Esophagus squamous epithelium (tissue), 4 donors: ENCODE measurements at regions not wholly inside any gene's neighbourhood (a gene's known extent, or its start where the extent isn't known, plus 50 kb on each side); places are given as distances from the start of the nearest gene placed in this dataset.

ENCODE experiments used
- CTCF ChIP-seq, 6 experiments: fragments of 450-650 bp in 4 of 6; fragments of 200-600 bp in 2 of 6; sonication (generic) in 2 of 6; IDR thresholded peaks; one replicate each; pipeline ENCODE4 v1.5.1; 2016 to 2019; ENCODE audit warnings: antibody characterized with exemption in 6 of 6, mild to moderate bottlenecking in 4 of 6, moderate library complexity in 4 of 6
- POLR2A ChIP-seq, 4 donors: fragments of 450-650 bp; IDR thresholded peaks; one replicate each; pipeline ENCODE4 v1.6.1; 2017; ENCODE audit warnings: antibody characterized with exemption in 4 of 4, mild to moderate bottlenecking in 4 of 4, moderate library complexity in 3 of 4

- TF ChIP-seq CTCF (IDR thresholded peaks at IDR 0.05) (no peak), POLR2A (IDR thresholded peaks at IDR 0.05) (no peak)
Observed at GRCh38 chr4:14257903-14258302, 630.4 kb upstream of the BOD1L1 start.
